AG09309 (cell line): ENCODE measurements at regions not wholly inside any gene's neighbourhood (a gene's known extent, or its start where the extent isn't known, plus 50 kb on each side); places are given as distances from the start of the nearest gene placed in this dataset.

Source experiments
- DNase-seq: peaks from one replicate; pipeline ENCODE4 v3.0.0-alpha.2; 2010; ENCODE audit warnings: low read depth
- H3K4me3 ChIP-seq: 2 replicates; pipeline ENCODE4 v1.5.1; 2011; ENCODE audit warnings: mild to moderate bottlenecking, low read depth, low read length, moderate library complexity; ENCODE audit not compliant: control insufficient read depth
- TF ChIP-seq, protein P1 (sequence below): IDR thresholded peaks from 2 replicates; pipeline ENCODE4 v1.5.1; 2011; ENCODE audit warnings: mild to moderate bottlenecking, low read depth, low read length, inconsistent platforms; ENCODE audit not compliant: insufficient read depth, control insufficient read depth; ENCODE audit errors: missing control alignments

DNA sequence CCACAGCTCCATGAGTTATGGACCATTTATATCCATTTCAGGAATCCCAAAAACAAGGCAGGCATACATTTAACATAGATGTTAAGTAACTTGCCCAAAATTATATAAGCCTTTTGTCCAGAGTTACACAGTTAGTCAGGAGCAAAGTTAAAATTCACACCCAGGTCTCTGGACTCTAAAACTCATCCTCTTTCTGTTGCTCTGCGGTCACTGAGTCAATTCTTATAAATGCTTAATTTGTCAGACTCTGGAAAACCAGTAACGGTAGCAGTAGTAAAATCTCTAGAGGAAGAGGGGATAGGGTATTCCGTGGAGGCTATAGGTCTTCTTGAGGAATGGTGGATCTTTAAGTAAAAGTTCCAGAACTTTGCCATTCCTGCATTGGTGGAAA lies 223.6 kb upstream of the JUN start:
- no peak for DNase-seq
- no peak overlapping the region for H3K4me3 ChIP-seq
- TF ChIP-seq, protein P1, sequence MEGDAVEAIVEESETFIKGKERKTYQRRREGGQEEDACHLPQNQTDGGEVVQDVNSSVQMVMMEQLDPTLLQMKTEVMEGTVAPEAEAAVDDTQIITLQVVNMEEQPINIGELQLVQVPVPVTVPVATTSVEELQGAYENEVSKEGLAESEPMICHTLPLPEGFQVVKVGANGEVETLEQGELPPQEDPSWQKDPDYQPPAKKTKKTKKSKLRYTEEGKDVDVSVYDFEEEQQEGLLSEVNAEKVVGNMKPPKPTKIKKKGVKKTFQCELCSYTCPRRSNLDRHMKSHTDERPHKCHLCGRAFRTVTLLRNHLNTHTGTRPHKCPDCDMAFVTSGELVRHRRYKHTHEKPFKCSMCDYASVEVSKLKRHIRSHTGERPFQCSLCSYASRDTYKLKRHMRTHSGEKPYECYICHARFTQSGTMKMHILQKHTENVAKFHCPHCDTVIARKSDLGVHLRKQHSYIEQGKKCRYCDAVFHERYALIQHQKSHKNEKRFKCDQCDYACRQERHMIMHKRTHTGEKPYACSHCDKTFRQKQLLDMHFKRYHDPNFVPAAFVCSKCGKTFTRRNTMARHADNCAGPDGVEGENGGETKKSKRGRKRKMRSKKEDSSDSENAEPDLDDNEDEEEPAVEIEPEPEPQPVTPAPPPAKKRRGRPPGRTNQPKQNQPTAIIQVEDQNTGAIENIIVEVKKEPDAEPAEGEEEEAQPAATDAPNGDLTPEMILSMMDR: no peak

DNA sequence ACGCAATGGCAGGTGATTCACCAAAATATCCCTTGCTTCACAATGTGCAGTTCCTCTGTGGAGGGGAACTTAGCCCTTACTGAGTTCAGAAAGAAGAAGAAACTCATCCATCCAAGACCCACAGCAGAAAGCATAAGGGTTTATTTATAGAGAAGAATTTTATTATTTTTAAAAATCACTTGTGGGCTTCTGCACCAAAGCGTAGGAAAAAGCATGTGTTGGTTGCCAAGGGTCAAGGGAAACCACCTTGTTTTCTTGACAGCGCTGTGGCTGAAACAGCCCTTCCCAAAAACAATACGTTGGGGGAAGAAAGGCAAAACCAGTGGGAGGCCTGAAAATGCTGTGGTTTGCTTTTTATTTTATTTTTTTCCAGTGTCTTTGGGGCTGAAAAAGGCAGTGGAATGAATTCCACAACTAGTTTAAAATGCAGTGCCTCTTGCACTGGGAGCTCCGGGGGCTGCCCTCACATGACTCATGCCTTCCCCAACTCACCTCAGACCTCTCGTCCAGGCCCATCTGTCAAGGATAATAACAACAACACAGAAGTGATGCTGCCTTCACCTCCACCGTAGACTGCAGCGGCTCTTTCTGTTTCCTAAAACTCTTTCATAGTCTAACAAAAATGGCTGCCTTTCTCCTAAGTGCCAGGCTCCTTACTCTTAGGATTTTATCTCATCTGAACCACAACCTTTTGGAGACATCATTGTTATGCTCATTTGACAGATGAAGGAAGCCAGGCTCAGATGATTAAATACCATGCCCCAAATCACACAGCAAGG lies 224.2 kb upstream of the JUN start:
- no peak overlapping the region for H3K4me3 ChIP-seq
- no peak for DNase-seq
- TF ChIP-seq, protein P1: no peak

DNA sequence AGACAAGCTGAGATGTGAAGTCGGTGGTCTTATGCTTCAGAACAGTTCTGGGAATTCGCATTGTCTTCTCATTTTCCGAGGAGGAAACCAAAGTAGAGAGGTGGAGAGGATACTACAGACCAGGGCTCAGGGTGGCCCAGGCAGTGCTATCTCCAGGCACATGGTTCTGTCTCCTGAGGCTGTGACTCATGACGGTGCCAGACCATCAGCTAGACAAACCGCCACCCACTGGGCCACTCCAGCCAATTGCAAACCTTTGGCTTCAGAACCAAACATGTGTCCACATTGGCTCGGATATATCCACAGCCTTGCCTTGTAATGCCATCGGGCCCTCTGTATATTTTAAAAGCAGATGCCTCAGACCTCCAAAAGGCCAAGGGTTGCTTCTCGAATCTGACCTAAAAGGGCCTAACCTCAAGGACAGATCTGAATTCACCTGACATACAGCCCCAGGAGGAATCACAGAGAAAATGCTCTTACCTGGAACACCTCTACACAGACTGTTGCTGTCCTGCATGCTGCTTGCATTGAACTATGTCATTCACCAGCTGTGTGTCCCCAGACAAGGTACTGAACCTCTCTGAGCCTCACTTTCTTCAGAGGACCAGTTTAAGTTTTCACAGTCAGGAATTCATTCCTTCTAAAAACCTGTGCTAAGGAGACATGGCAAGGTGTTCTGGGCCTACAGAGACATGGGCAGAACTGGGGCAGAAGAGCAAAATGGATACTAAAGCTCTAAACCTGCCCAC lies 224.9 kb upstream of the JUN start:
- DNase-seq: no peak
- no peak overlapping the region for H3K4me3 ChIP-seq
- TF ChIP-seq, protein P1: no peak

DNA sequence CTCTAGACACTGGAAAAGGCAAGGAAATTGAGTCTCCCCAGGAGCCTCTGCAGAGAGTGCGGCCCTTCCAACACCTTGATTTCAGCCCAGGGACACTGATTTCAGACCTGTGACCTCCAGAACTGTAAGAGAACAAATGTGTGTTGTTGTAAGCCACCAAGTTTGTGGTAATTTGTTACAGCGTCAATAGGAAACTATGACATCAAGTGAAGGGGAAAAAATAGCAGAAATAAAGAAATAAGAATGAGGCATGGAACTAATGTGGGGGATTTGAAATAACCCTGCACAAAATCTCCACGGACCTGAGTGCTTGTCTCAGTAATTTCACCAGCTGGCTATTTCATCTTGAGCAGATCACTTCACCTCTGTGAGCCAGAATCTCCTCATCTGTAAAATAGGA lies 227.8 kb upstream of the JUN start:
- TF ChIP-seq, protein P1: no peak
- no peak for DNase-seq
- no peak overlapping the region for H3K4me3 ChIP-seq

DNA sequence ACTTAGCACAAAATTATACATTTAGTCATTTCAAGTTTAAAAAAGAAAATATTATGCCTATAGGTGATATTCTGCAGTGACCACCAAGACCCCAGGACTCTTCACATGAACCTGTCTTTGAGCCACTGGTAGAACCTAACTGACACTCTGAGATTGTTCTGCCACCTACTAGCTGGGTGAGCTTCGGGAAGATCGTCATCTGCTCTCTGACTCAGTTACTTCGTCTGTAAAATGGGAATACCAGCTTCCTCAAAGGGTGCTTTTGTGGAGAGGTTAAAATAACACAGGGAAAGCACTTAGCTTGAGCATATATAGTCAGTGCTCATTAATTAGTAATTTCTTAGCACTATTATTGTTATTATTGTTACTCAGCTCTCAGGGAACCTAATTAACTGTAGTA lies 228.5 kb upstream of the JUN start:
- no peak for DNase-seq
- H3K4me3 ChIP-seq: no peak overlapping the region
- TF ChIP-seq, protein P1: no peak

DNA sequence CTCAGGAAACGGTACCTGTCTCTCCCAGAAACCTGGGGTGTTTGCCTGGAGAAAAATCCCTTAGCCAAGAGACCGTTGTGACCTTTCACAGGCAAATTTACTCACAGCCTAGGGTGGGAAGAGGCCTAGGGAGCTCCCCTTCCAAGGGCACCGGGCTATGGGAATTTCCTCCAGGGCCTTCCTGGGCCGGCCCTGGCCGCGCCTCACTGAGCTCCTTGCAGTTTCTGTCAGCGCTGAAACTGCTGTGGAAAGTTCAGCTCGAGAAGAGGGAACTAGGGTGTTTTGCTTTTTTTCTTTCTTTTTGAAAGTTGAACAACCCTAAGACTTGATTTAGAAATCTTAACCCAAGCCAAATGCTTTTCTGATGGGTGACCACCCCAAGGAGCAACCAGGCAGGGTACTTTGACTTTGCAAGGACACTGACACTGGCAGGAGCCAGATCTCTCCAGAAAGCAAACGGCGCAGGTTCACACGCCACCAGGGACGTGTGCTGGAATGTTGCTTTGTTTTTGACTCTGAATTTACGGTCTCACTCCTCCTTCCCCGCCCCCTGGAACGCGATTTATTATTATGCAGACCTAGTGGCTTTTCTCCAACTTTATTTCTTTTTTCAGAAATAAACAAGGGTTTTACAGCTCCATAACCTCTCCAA lies 229.6 kb upstream of the JUN start:
- DNase-seq: no peak
- no peak overlapping the region for H3K4me3 ChIP-seq
- TF ChIP-seq, protein P1: no peak
